OCI-LY7 (cell line): ENCODE measurements at regions not wholly inside any gene's neighbourhood (a gene's known extent, or its start where the extent isn't known, plus 50 kb on each side); places are given as distances from the start of the nearest gene placed in this dataset.
A peak's percentile ranks its signal among the peaks of the same experiment; 100 is the strongest.

ENCODE experiments used
- BruUV-seq: library from RNA; stranded (reverse); fragments of 400-500 nt; replicated peaks from 2 replicates; lab custom pipeline; 2021; lab: Mats Ljungman, UMichigan
- CTCF ChIA-PET: fragments of 300-600 bp; sonication (Branson Sonifier 250); formaldehyde crosslinking; loops from one replicate; lab custom pipeline; 2022; ENCODE audit warnings: antibody characterized with exemption; ENCODE audit not compliant: unreplicated experiment; lab: Charles Lee
- POLR2A ChIA-PET: fragments of 300-600 bp; sonication (Branson Sonifier 250); formaldehyde crosslinking; loops from one replicate; lab custom pipeline; 2022; ENCODE audit warnings: antibody characterized with exemption; lab: Charles Lee
- DNase-seq: peaks from one replicate; pipeline ENCODE4 v3.0.0-alpha.2; 2015; ENCODE audit warnings: low spot score
- H2AFZ ChIP-seq: fragments of 200-600 bp; sonication (generic), shearing (Covaris generic); 2 replicates; pipeline ENCODE4 v1.6.1; 2014; ENCODE audit warnings: mild to moderate bottlenecking, antibody characterized with exemption, low read length, moderate library complexity
- H3K27ac ChIP-seq: fragments of 200-600 bp; sonication (generic); 2 replicates; pipeline ENCODE4 v1.5.1; 2014; ENCODE audit warnings: mixed run types, low read depth, mild to moderate bottlenecking, moderate library complexity, low read length, inconsistent platforms; ENCODE audit not compliant: poor library complexity, severe bottlenecking
- H3K36me3 ChIP-seq: fragments of 200-600 bp; sonication (generic); 2 replicates; pipeline ENCODE4 v1.6.1; 2014; ENCODE audit warnings: mild to moderate bottlenecking, antibody characterized with exemption, low read length, moderate library complexity, mixed read lengths; ENCODE audit not compliant: insufficient read depth
- H3K4me1 ChIP-seq: fragments of 200-600 bp; sonication (generic); 2 replicates; pipeline ENCODE4 v1.5.1; 2014; ENCODE audit warnings: mild to moderate bottlenecking, low read length; ENCODE audit not compliant: insufficient read depth, poor library complexity, severe bottlenecking
- H3K4me2 ChIP-seq: fragments of 200-600 bp; sonication (generic); 2 replicates; pipeline ENCODE4 v1.6.1; 2014; ENCODE audit warnings: mild to moderate bottlenecking, low read length
- H3K4me3 ChIP-seq: fragments of 200-600 bp; sonication (generic); 2 replicates; pipeline ENCODE4 v1.5.1; 2014; ENCODE audit warnings: mild to moderate bottlenecking, low read depth, low read length; ENCODE audit not compliant: poor library complexity, severe bottlenecking
- H3K79me2 ChIP-seq: fragments of 200-600 bp; sonication (generic); 2 replicates; pipeline ENCODE4 v1.6.1; 2016; ENCODE audit warnings: low read depth, mild to moderate bottlenecking, low read length, moderate library complexity, mixed read lengths; ENCODE audit not compliant: insufficient read depth
- H3K9me2 ChIP-seq: fragments of 200-600 bp; sonication (generic); 2 replicates; pipeline ENCODE4 v1.6.1; 2016; ENCODE audit warnings: mild to moderate bottlenecking, low read length, mixed read lengths; ENCODE audit not compliant: insufficient read depth
- H3K9me3 ChIP-seq: fragments of 200-600 bp; sonication (generic); 2 replicates; pipeline ENCODE4 v1.6.1; 2014; ENCODE audit warnings: mild to moderate bottlenecking, mixed run types, low read length, mixed read lengths
- H4K20me1 ChIP-seq: fragments of 200-600 bp; sonication (generic); 2 replicates; pipeline ENCODE4 v1.6.1; 2014; ENCODE audit warnings: mild to moderate bottlenecking, antibody characterized with exemption, low read length, moderate library complexity, mixed read lengths; ENCODE audit not compliant: insufficient read depth
- CTCF ChIP-seq: fragments of 200-600 bp; sonication (generic); conservative IDR thresholded peaks from 2 replicates; pipeline ENCODE4 v1.5.1; 2014; ENCODE audit warnings: mild to moderate bottlenecking, antibody characterized with exemption, low read length, moderate library complexity, mixed read lengths
- EZH2phosphoT487 ChIP-seq: fragments of 200-600 bp; sonication (generic); IDR thresholded peaks from 2 replicates; pipeline ENCODE4 v1.6.1; 2018; ENCODE audit warnings: low read depth, borderline replicate concordance, mild to moderate bottlenecking, mixed run types, antibody characterized with exemption, low read length, moderate library complexity, mixed read lengths
- intact Hi-C: fragments of 100-400 bp; cut with micrococcal nuclease; formaldehyde crosslinking; loops from one replicate; pipeline ENCODE4 v1.10.0; 2022; ENCODE audit not compliant: unreplicated experiment

GRCh38 chr2:179355881-179356280, 91.2 kb upstream of the SESTD1 start:
- CTCF ChIA-PET, result no interaction called here
- no peaks in the 10 kb centered on the region for H3K9me3 ChIP-seq
- no peak for DNase-seq
- no peak overlapping the region for H3K27ac ChIP-seq
- BruUV-seq, result no TSS peak
- H3K79me2 ChIP-seq, result no peaks in the 10 kb centered on the region
- POLR2A ChIA-PET, result no interaction called here
- intact Hi-C loops, result no loop called here
- H3K4me1 ChIP-seq, result no peaks in the 10 kb centered on the region
- H3K4me3 ChIP-seq, result no peak overlapping the region
- no peaks in the 10 kb centered on the region for H3K36me3 ChIP-seq
- no peak overlapping the region for H2AFZ ChIP-seq
- H3K4me2 ChIP-seq, result no peak overlapping the region
- TF ChIP-seq CTCF, result no peak
- no peak for TF ChIP-seq EZH2phosphoT487
- no peaks in the 10 kb centered on the region for H3K9me2 ChIP-seq
- no peaks in the 10 kb centered on the region for H4K20me1 ChIP-seq

GRCh38 chr2:179354739-179355537, 90.3 kb upstream of the SESTD1 start:
- intact Hi-C loops, result no loop called here
- Histone ChIP-seq H3K4me2 (no peak overlapping the region), H3K79me2 (no peaks in the 10 kb centered on the region), H3K4me3 (no peak overlapping the region), H3K36me3 (no peaks in the 10 kb centered on the region), H3K4me1 (no peaks in the 10 kb centered on the region), H2AFZ (no peak overlapping the region), H3K9me3 (no peaks in the 10 kb centered on the region), H3K9me2 (no peaks in the 10 kb centered on the region), H3K27ac (no peak overlapping the region), H4K20me1 (no peaks in the 10 kb centered on the region)
- TF ChIP-seq CTCF, result peak; percentile 73
- no peak for TF ChIP-seq EZH2phosphoT487
- DNase-seq, result peak; percentile 5
- ChIA-PET CTCF (no interaction called here), POLR2A (no interaction called here)
- BruUV-seq, result no TSS peak

GRCh38 chr2:179354296-179354695, 89.7 kb upstream of the SESTD1 start:
- Histone ChIP-seq H3K9me2 (no peaks in the 10 kb centered on the region), H3K36me3 (no peaks in the 10 kb centered on the region), H4K20me1 (no peaks in the 10 kb centered on the region), H3K4me3 (no peak overlapping the region), H3K27ac (no peak overlapping the region), H3K9me3 (no peaks in the 10 kb centered on the region), H3K79me2 (no peaks in the 10 kb centered on the region), H3K4me1 (no peaks in the 10 kb centered on the region), H3K4me2 (no peak overlapping the region), H2AFZ (no peak overlapping the region)
- POLR2A ChIA-PET, result interaction anchor here (0.8 to 1.0 kb wide), 2 partner anchors 8 to 73 kb away, joined by 3 to 6 read pairs; no protein-coding TSS in a partner anchor
- DNase-seq, result no peak
- intact Hi-C loops, result no loop called here
- CTCF ChIA-PET, result no interaction called here
- TF ChIP-seq CTCF (no peak), EZH2phosphoT487 (no peak)
- no TSS peak for BruUV-seq
